H1 (cell line): ENCODE measurements at regions not wholly inside any gene's neighbourhood (a gene's known extent, or its start where the extent isn't known, plus 50 kb on each side); places are given as distances from the start of the nearest gene placed in this dataset.

Source experiments
- JUND ChIP-seq: IDR thresholded peaks from 2 replicates; pipeline ENCODE4 v1.6.1; 2011; ENCODE audit warnings: mild to moderate bottlenecking, improper control_type of control experiment, low read length
- NANOG ChIP-seq: IDR thresholded peaks from 2 replicates; pipeline ENCODE4 v1.6.1; 2011; ENCODE audit warnings: low read length, low read depth, mild to moderate bottlenecking, inconsistent platforms; ENCODE audit not compliant: insufficient read depth, poor library complexity, severe bottlenecking
- SP4 ChIP-seq: IDR thresholded peaks from 2 replicates; pipeline ENCODE4 v1.6.1; 2012; ENCODE audit warnings: low read length, inconsistent platforms
- TF ChIP-seq, protein P1 (sequence below), 3 experiments: IDR thresholded peaks; 1 replicate in 2 of 3; 2 replicates in 1 of 3; pipeline versions ENCODE4 v1.5.1 to v1.6.1; 2011; ENCODE audit warnings: low read length in 3 of 3, mild to moderate bottlenecking in 3 of 3, inconsistent platforms in 2 of 3, low read depth in 1 of 3, moderate library complexity in 1 of 3; ENCODE audit not compliant: insufficient read depth in 1 of 3; ENCODE audit errors: control extremely low read depth in 1 of 3

- TF ChIP-seq, protein P1, sequence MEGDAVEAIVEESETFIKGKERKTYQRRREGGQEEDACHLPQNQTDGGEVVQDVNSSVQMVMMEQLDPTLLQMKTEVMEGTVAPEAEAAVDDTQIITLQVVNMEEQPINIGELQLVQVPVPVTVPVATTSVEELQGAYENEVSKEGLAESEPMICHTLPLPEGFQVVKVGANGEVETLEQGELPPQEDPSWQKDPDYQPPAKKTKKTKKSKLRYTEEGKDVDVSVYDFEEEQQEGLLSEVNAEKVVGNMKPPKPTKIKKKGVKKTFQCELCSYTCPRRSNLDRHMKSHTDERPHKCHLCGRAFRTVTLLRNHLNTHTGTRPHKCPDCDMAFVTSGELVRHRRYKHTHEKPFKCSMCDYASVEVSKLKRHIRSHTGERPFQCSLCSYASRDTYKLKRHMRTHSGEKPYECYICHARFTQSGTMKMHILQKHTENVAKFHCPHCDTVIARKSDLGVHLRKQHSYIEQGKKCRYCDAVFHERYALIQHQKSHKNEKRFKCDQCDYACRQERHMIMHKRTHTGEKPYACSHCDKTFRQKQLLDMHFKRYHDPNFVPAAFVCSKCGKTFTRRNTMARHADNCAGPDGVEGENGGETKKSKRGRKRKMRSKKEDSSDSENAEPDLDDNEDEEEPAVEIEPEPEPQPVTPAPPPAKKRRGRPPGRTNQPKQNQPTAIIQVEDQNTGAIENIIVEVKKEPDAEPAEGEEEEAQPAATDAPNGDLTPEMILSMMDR (IDR thresholded peaks at IDR 0.05; ENCODE audit: control extremely low read depth in 1 of 3, insufficient read depth in 1 of 3, low read depth in 1 of 3, low read length in 3 of 3): no peak
- TF ChIP-seq NANOG (no peak), JUND (no peak), SP4 (no peak)
Measured at GRCh38 chr14:87286826-87287225, 706.2 kb downstream of the GALC start (continued).
